Common myeloid progenitor, CD34-positive (primary cell): ENCODE measurements at regions not wholly inside any gene's neighbourhood (a gene's known extent, or its start where the extent isn't known, plus 50 kb on each side); places are given as distances from the start of the nearest gene placed in this dataset.

Experiments
- CTCF ChIA-PET: fragments of 350-600 bp; sonication (Branson Sonifier 250); formaldehyde crosslinking; loops from one replicate; lab custom pipeline; 2021; ENCODE audit warnings: antibody characterized with exemption; lab: Charles Lee
- POLR2A ChIA-PET: fragments of 350-600 bp; sonication (Branson Sonifier 250); formaldehyde crosslinking; loops from one replicate; lab custom pipeline; 2021; ENCODE audit warnings: antibody characterized with exemption; lab: Charles Lee
- DNase-seq, 3 donors: peaks; one replicate each; pipeline versions ENCODE4 v3.0.0 to v3.0.0-alpha.2; 2013
- H3K27ac ChIP-seq, 2 experiments: 1 replicate in 1 of 2; 2 replicates in 1 of 2; pipeline ENCODE4 v1.7.0; 2013; ENCODE audit warnings: inconsistent platforms in 2 of 2, low read length in 2 of 2, mild to moderate bottlenecking in 2 of 2, low read depth in 1 of 2, moderate library complexity in 1 of 2; ENCODE audit not compliant: severe bottlenecking in 2 of 2, insufficient read depth in 1 of 2, poor library complexity in 1 of 2
- H3K27me3 ChIP-seq, 5 experiments: replicated peaks in 2 of 5; 1 replicate in 3 of 5; 2 replicates in 2 of 5; pipeline versions ENCODE4 v1.6.1 to v1.7.0; 2013; ENCODE audit warnings: low read length in 4 of 5, mild to moderate bottlenecking in 2 of 5, moderate library complexity in 2 of 5, inconsistent platforms in 1 of 5; ENCODE audit not compliant: insufficient read depth in 5 of 5, control insufficient read depth in 4 of 5
- H3K36me3 ChIP-seq, 4 experiments: 1 replicate in 2 of 4; 2 replicates in 2 of 4; pipeline versions ENCODE4 v1.6.1 to v1.7.0; 2013; ENCODE audit warnings: low read length in 3 of 4, control low read depth in 1 of 4, mild to moderate bottlenecking in 1 of 4; ENCODE audit not compliant: control insufficient read depth in 4 of 4, insufficient read depth in 4 of 4
- H3K4me1 ChIP-seq, 4 experiments: 1 replicate in 3 of 4; 2 replicates in 1 of 4; pipeline versions ENCODE4 v1.6.1 to v1.7.1; 2013; ENCODE audit warnings: low read length in 3 of 4, mild to moderate bottlenecking in 3 of 4, control low read depth in 1 of 4, inconsistent platforms in 1 of 4, moderate library complexity in 1 of 4; ENCODE audit not compliant: control insufficient read depth in 4 of 4, insufficient read depth in 4 of 4; ENCODE audit errors: control extremely low read depth in 1 of 4
- H3K4me3 ChIP-seq, 7 experiments: 1 replicate in 4 of 7; 2 replicates in 3 of 7; pipeline versions ENCODE4 v1.5.1 to v1.7.0; 2013; ENCODE audit warnings: mild to moderate bottlenecking in 7 of 7, low read length in 6 of 7, moderate library complexity in 6 of 7, inconsistent platforms in 2 of 7, low read depth in 2 of 7, control low read depth in 1 of 7; ENCODE audit not compliant: insufficient read depth in 4 of 7, control insufficient read depth in 1 of 7; ENCODE audit errors: extremely low read depth in 1 of 7
- H3K9me3 ChIP-seq, 5 experiments: 1 replicate in 4 of 5; 2 replicates in 1 of 5; pipeline versions ENCODE4 v1.6.1 to v1.7.1; 2013; ENCODE audit warnings: low read length in 4 of 5, mild to moderate bottlenecking in 2 of 5, inconsistent platforms in 1 of 5, low read depth in 1 of 5, moderate library complexity in 1 of 5; ENCODE audit not compliant: control insufficient read depth in 4 of 5, insufficient read depth in 2 of 5; ENCODE audit errors: control extremely low read depth in 1 of 5
- WGBS: methylation state at CpG from one replicate; pipeline ENCODE4 v1.1.5; 2013; ENCODE audit not compliant: insufficient coverage; 5-methylcytosine and 5-hydroxymethylcytosine counted together

DNA sequence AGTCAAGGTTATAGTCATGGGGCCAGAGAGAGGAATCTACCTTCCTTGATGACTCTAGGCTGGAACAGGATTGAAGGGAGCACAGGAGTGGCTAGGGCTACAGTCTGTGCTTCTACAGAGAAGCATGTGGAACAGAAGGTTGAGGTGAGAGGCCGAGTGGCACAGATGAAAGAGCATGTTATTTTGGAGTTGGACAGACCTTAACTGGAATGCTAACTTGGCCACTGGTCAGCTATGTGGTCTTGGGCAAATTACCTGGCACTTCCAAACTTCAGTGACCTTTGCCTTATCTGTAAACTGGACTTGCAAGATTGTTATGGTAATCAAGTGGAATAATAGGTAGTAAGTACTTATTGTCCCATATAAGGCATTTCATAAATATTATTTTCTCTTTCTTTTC lies 252.7 kb downstream of the KCNRG start:
- 100% methylated on average over 1 of the region's 1 CpG for WGBS
- Histone ChIP-seq H3K9me3 (peaks cover 0 to 2% (median 0%) of the 10 kb centered on the region in 5 experiments), H3K4me3 (no peak overlapping the region), H3K4me1 (peaks cover 4 to 13% (median 9%) of the 10 kb centered on the region in 4 experiments), H3K36me3 (no peaks in the 10 kb centered on the region), H3K27ac (no peak overlapping the region), H3K27me3 (no peaks in the 10 kb centered on the region)
- ChIA-PET CTCF (interaction anchor here (0.6 kb wide), 1 partner anchor 140 kb away, joined by 3 read pairs; no protein-coding TSS in a partner anchor), POLR2A (interaction anchor here (0.6 kb wide), 1 partner anchor 219 kb away, joined by 3 read pairs; no protein-coding TSS in a partner anchor)
- no peak for DNase-seq

GRCh38 chr13:50268500-50268899 lies 253.3 kb downstream of the KCNRG start:
- ChIA-PET CTCF (interaction anchor here (0.6 kb wide), 1 partner anchor 140 kb away, joined by 3 read pairs; no protein-coding TSS in a partner anchor), POLR2A (interaction anchor here (0.6 kb wide), 1 partner anchor 219 kb away, joined by 3 read pairs; no protein-coding TSS in a partner anchor)
- Histone ChIP-seq H3K27ac (no peak overlapping the region), H3K4me3 (no peak overlapping the region), H3K27me3 (no peaks in the 10 kb centered on the region), H3K4me1 (peaks cover 4 to 13% (median 9%) of the 10 kb centered on the region in 4 experiments), H3K36me3 (no peaks in the 10 kb centered on the region), H3K9me3 (peaks cover 0 to 2% (median 0%) of the 10 kb centered on the region in 5 experiments)
- 100% methylated on average over 1 of the region's 2 CpGs for WGBS
- DNase-seq: no peak

GRCh38 chr13:50274181-50274580 lies 258.9 kb downstream of the KCNRG start:
- Histone ChIP-seq H3K4me1 (peaks cover 0 to 3% (median 0%) of the 10 kb centered on the region in 4 experiments), H3K27me3 (no peaks in the 10 kb centered on the region), H3K9me3 (peaks cover 0 to 2% (median 0%) of the 10 kb centered on the region in 5 experiments), H3K4me3 (no peak overlapping the region), H3K27ac (no peak overlapping the region), H3K36me3 (no peaks in the 10 kb centered on the region)
- POLR2A ChIA-PET: no interaction called here
- CTCF ChIA-PET: no interaction called here
- WGBS: no CpG with 5 or more reads among the region's 1 CpG
- no peak for DNase-seq

DNA sequence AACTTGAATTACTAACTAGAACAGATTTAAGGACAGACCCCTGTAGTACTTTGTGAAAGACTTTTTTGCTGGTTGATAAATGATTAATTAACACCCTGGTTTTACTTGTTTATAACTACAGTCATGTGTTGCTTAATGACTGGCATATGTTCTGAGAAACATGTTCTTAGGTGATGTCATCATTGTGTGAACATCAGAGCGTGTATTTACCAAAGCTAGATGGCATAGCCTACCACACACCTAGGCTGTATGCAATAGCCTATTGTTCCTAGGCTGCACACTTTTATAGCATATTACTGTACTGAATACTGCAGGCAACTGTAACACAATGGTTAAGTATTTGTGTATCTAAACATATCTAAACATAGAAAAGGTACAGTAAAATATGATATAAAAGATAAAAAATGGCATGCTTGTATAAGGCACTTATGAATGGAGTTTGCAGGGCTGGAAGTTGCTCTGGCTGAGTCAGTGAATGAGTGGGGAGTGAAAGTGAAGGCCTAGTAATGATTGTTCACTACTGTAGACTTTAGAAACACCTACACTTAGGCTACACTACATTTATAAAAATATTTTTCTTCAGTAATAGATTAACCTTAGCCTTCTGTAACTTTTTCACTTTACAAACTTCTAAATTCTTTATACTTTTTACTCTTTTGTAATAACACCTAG lies 260.3 kb downstream of the KCNRG start:
- WGBS: no CpG with 5 or more reads among the region's 1 CpG
- Histone ChIP-seq H3K27ac (no peak overlapping the region), H3K4me3 (no peak overlapping the region), H3K27me3 (no peaks in the 10 kb centered on the region), H3K4me1 (peaks cover 0 to 3% (median 0%) of the 10 kb centered on the region in 4 experiments), H3K36me3 (no peaks in the 10 kb centered on the region), H3K9me3 (peaks cover 0 to 2% (median 0%) of the 10 kb centered on the region in 5 experiments)
- POLR2A ChIA-PET: no interaction called here
- DNase-seq: no peak
- CTCF ChIA-PET: interaction anchor here (1.0 kb wide), 1 partner anchor 258 kb away, joined by 3 read pairs; no protein-coding TSS in a partner anchor

DNA sequence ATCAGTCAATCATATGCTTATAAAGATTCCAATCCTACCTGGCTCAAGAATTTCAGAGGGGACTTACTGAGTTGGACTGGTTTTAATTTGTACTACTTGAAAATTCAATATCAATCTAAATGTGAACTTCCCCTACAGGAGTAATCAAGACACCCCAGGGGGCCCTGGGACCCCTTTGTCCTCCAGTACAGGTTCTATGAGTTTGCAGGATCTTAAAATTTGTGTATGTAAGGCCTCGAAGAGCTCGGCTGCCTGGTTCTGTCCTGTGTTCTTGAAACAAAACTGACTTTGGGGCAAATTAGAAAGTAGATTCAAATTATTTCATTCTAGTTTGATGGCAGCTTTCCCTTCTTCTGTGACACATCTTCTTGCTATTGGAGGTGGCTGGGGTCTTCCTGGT lies 261.3 kb downstream of the KCNRG start:
- no peak overlapping the region for H3K27ac ChIP-seq
- POLR2A ChIA-PET: no interaction called here
- no peaks in the 10 kb centered on the region for H3K4me1 ChIP-seq
- H3K36me3 ChIP-seq: no peaks in the 10 kb centered on the region
- no peak overlapping the region for H3K4me3 ChIP-seq
- no peak for DNase-seq
- no peaks in the 10 kb centered on the region for H3K27me3 ChIP-seq
- CTCF ChIA-PET: interaction anchor here (1.0 kb wide), 1 partner anchor 257 kb away, joined by 3 read pairs; no protein-coding TSS in a partner anchor
- peaks cover 0 to 2% (median 0%) of the 10 kb centered on the region in 5 experiments for H3K9me3 ChIP-seq
- 100% methylated on average over 1 of the region's 2 CpGs for WGBS

DNA sequence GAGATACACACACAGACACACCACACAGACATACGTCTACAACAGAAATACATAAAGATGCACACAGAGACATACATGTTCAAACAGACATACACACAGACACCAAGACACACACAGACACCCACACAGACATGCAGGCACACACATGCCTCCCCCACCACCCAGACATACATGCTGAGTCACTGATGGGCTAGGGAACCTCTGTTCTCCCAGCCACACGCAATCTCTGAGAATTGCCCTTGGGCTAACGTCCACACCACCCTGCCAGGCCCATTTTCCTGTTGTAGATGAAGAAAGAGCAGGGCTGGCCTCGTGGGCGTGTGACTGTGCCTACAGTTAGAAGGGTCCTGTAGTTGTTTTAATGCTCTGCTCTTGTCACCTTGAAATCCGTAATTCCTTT lies 261.9 kb downstream of the KCNRG start:
- Histone ChIP-seq H3K9me3 (peaks cover 0 to 6% (median 0%) of the 10 kb centered on the region in 5 experiments), H3K4me3 (no peak overlapping the region), H3K4me1 (no peaks in the 10 kb centered on the region), H3K27me3 (no peaks in the 10 kb centered on the region), H3K36me3 (no peaks in the 10 kb centered on the region), H3K27ac (no peak overlapping the region)
- ChIA-PET CTCF (interaction anchor here (0.6 kb wide), 1 partner anchor 300 kb away, joined by 3 read pairs; no protein-coding TSS in a partner anchor), POLR2A (no interaction called here)
- DNase-seq: no peak
- 90% methylated on average over 4 of the region's 6 CpGs for WGBS

GRCh38 chr13:50277906-50278305 lies 262.7 kb downstream of the KCNRG start:
- no peaks in the 10 kb centered on the region for H3K27me3 ChIP-seq
- H3K36me3 ChIP-seq: no peaks in the 10 kb centered on the region
- POLR2A ChIA-PET: no interaction called here
- peaks cover 0 to 8% (median 0%) of the 10 kb centered on the region in 5 experiments for H3K9me3 ChIP-seq
- CTCF ChIA-PET: no interaction called here
- no peak overlapping the region for H3K27ac ChIP-seq
- 94% methylated on average over 5 of the region's 7 CpGs for WGBS
- no peaks in the 10 kb centered on the region for H3K4me1 ChIP-seq
- no peak for DNase-seq
- H3K4me3 ChIP-seq: no peak overlapping the region
